T-cell (primary cell): ENCODE measurements at regions not wholly inside any gene's neighbourhood (a gene's known extent, or its start where the extent isn't known, plus 50 kb on each side); places are given as distances from the start of the nearest gene placed in this dataset.

Experiments
- ATAC-seq, 4 experiments: fragments of 200-7000 bp in 3 of 4; fragments of 150-1000 bp in 1 of 4; cut with Tn5 transposase; replicated peaks in 1 of 4; 1 replicate in 3 of 4; 2 replicates in 1 of 4; pipeline ENCODE4 v1.10.0; 2021; ENCODE audit warnings: moderate library complexity in 3 of 4, mild to moderate bottlenecking in 2 of 4, moderate number of reproducible peaks in 1 of 4
- CTCF ChIA-PET, 2 donors: fragments of 300-600 bp; sonication (Branson Sonifier 250); formaldehyde crosslinking; loops; one replicate each; lab custom pipeline; 2022; ENCODE audit warnings: antibody characterized with exemption in 2 of 2; lab: Charles Lee
- POLR2A ChIA-PET, 2 donors: fragments of 300-600 bp; sonication (Branson Sonifier 250); formaldehyde crosslinking; loops; one replicate each; lab custom pipeline; 2022; ENCODE audit warnings: antibody characterized with exemption in 2 of 2; lab: Charles Lee
- DNase-seq, 35 experiments: peaks; one replicate each; pipeline versions ENCODE4 v3.0.0 to v3.0.0-alpha.2; 2013 to 2023
- H3K27ac ChIP-seq: one replicate; pipeline ENCODE4 v1.5.1; 2013; ENCODE audit warnings: low read length
- H3K27me3 ChIP-seq, 2 experiments: replicated peaks in 1 of 2; 1 replicate in 1 of 2; 2 replicates in 1 of 2; pipeline versions ENCODE4 v1.6.1 to v1.7.0; 2013; ENCODE audit warnings: low read length in 1 of 2, mixed read lengths in 1 of 2; ENCODE audit not compliant: control insufficient read depth in 2 of 2, insufficient read depth in 2 of 2; ENCODE audit errors: extremely low read depth in 1 of 2
- H3K36me3 ChIP-seq, 2 donors: 1 replicate in 1 of 2; 2 replicates in 1 of 2; pipeline versions ENCODE4 v1.6.1 to v1.7.0; 2013; ENCODE audit warnings: low read length in 1 of 2; ENCODE audit not compliant: control insufficient read depth in 2 of 2, insufficient read depth in 1 of 2; ENCODE audit errors: extremely low read depth in 1 of 2
- H3K4me1 ChIP-seq, 2 experiments: 1 replicate in 1 of 2; 2 replicates in 1 of 2; pipeline versions ENCODE4 v1.6.1 to v1.7.0; 2013; ENCODE audit warnings: low read length in 2 of 2, mixed read lengths in 1 of 2; ENCODE audit not compliant: insufficient read depth in 2 of 2, control insufficient read depth in 1 of 2; ENCODE audit errors: extremely low read depth in 1 of 2
- H3K4me3 ChIP-seq, 2 donors: 1 replicate in 1 of 2; 2 replicates in 1 of 2; pipeline versions ENCODE4 v1.5.1 to v1.7.0; 2013; ENCODE audit warnings: mild to moderate bottlenecking in 2 of 2, low read length in 1 of 2, moderate library complexity in 1 of 2; ENCODE audit not compliant: control insufficient read depth in 1 of 2; ENCODE audit errors: extremely low read depth in 1 of 2
- H3K9me3 ChIP-seq: 2 replicates; pipeline ENCODE4 v1.7.0; 2013
- H3K27ac Mint-ChIP-seq, 2 donors: one replicate each; pipeline ENCODE4 v1.8.0; 2020 to 2021; ENCODE audit warnings: mild to moderate bottlenecking in 2 of 2, mixed read lengths in 2 of 2
- H3K27me3 Mint-ChIP-seq, 2 donors: one replicate each; pipeline ENCODE4 v1.8.0; 2021 to 2022; ENCODE audit warnings: mixed read lengths in 2 of 2
- H3K36me3 Mint-ChIP-seq: one replicate; pipeline ENCODE4 v1.8.0; 2021; ENCODE audit warnings: mixed read lengths
- H3K4me1 Mint-ChIP-seq, 3 donors: one replicate each; pipeline ENCODE4 v1.8.0; 2020 to 2022; ENCODE audit warnings: mixed read lengths in 3 of 3, mild to moderate bottlenecking in 1 of 3
- H3K4me3 Mint-ChIP-seq, 3 donors: one replicate each; pipeline ENCODE4 v1.8.0; 2020 to 2022; ENCODE audit warnings: mild to moderate bottlenecking in 3 of 3, mixed read lengths in 3 of 3, moderate library complexity in 3 of 3
- H3K9me3 Mint-ChIP-seq, 3 donors: one replicate each; pipeline ENCODE4 v1.8.0; 2020 to 2022; ENCODE audit warnings: mixed read lengths in 3 of 3
- WGBS: methylation state at CpG from one replicate; pipeline ENCODE4 v1.1.5; 2013; ENCODE audit warnings: missing lambda C conversion rate; ENCODE audit not compliant: insufficient coverage; 5-methylcytosine and 5-hydroxymethylcytosine counted together

GRCh38 chr16:60744198-60744597 is 1292.0 kb downstream of the CDH8 start:
- no peak overlapping the region for H3K4me3 ChIP-seq
- no peaks in the 10 kb centered on the region for H3K9me3 ChIP-seq
- no peaks in the 10 kb centered on the region for H3K27me3 Mint-ChIP-seq
- no peaks in the 10 kb centered on the region for H3K36me3 Mint-ChIP-seq
- no peak overlapping the region for H3K27ac Mint-ChIP-seq
- ChIA-PET CTCF (no interaction called here), POLR2A (no interaction called here)
- no peak overlapping the region for H3K27ac ChIP-seq
- WGBS, result 47% methylated on average over 2 of the region's 3 CpGs
- H3K4me3 Mint-ChIP-seq, result no peak overlapping the region
- H3K4me1 Mint-ChIP-seq, result no peaks in the 10 kb centered on the region
- no peaks in the 10 kb centered on the region for H3K4me1 ChIP-seq
- peaks cover 34 to 64% (median 43%) of the 10 kb centered on the region in 3 donors for H3K9me3 Mint-ChIP-seq
- no peaks in the 10 kb centered on the region for H3K27me3 ChIP-seq
- DNase-seq (no peak), ATAC-seq (no peak)
- no peaks in the 10 kb centered on the region for H3K36me3 ChIP-seq

GRCh38 chr16:60741810-60742209 is 1294.4 kb downstream of the CDH8 start:
- Histone ChIP-seq H3K9me3 (no peaks in the 10 kb centered on the region), H3K27ac (no peak overlapping the region), H3K27me3 (no peaks in the 10 kb centered on the region), H3K4me3 (no peak overlapping the region), H3K4me1 (no peaks in the 10 kb centered on the region), H3K36me3 (no peaks in the 10 kb centered on the region)
- H3K9me3 Mint-ChIP-seq, result peaks cover 24 to 54% (median 31%) of the 10 kb centered on the region in 3 donors
- POLR2A ChIA-PET, result no interaction called here
- DNase-seq (no peak), ATAC-seq (no peak)
- WGBS, result no CpG with 5 or more reads among the region's 1 CpG
- no peaks in the 10 kb centered on the region for H3K27me3 Mint-ChIP-seq
- no peaks in the 10 kb centered on the region for H3K36me3 Mint-ChIP-seq
- no peak overlapping the region for H3K4me3 Mint-ChIP-seq
- no peaks in the 10 kb centered on the region for H3K4me1 Mint-ChIP-seq
- CTCF ChIA-PET, result no interaction called here
- no peak overlapping the region for H3K27ac Mint-ChIP-seq

GRCh38 chr16:60739737-60740683 is 1296.2 kb downstream of the CDH8 start:
- no peak for DNase-seq
- Histone ChIP-seq H3K4me1 (no peaks in the 10 kb centered on the region), H3K27ac (no peak overlapping the region), H3K4me3 (no peak overlapping the region), H3K9me3 (no peaks in the 10 kb centered on the region), H3K36me3 (no peaks in the 10 kb centered on the region), H3K27me3 (no peaks in the 10 kb centered on the region)
- Mint-ChIP-seq H3K4me1 (no peaks in the 10 kb centered on the region), H3K4me3 (no peak overlapping the region), H3K36me3 (no peaks in the 10 kb centered on the region), H3K9me3 (peaks cover 19 to 55% (median 31%) of the 10 kb centered on the region in 3 donors), H3K27me3 (no peaks in the 10 kb centered on the region), H3K27ac (no peak overlapping the region)
- ATAC-seq, result no peak
- 62% methylated on average over 6 of the region's 13 CpGs for WGBS
- ChIA-PET POLR2A (no interaction called here), CTCF (interaction anchor here in 1 of 2 donors (0.5 kb wide), 1 partner anchor 36 kb away, joined by 3 read pairs; no protein-coding TSS in a partner anchor)

- no peak for DNase-seq
- no CpG with 5 or more reads among the region's 5 CpGs for WGBS
- Mint-ChIP-seq H3K4me3 (no peak overlapping the region), H3K27ac (no peak overlapping the region), H3K27me3 (no peaks in the 10 kb centered on the region), H3K4me1 (no peaks in the 10 kb centered on the region), H3K36me3 (no peaks in the 10 kb centered on the region), H3K9me3 (peaks cover 7 to 50% (median 37%) of the 10 kb centered on the region in 3 donors)
- POLR2A ChIA-PET, result no interaction called here
- Histone ChIP-seq H3K4me3 (no peak overlapping the region), H3K4me1 (no peaks in the 10 kb centered on the region), H3K27me3 (no peaks in the 10 kb centered on the region), H3K27ac (no peak overlapping the region), H3K9me3 (peaks cover 6% of the 10 kb centered on the region), H3K36me3 (no peaks in the 10 kb centered on the region)
- ATAC-seq, result no peak
- CTCF ChIA-PET, result no interaction called here
Measured at GRCh38 chr16:60731329-60732050, 1304.7 kb downstream of the CDH8 start.

- ATAC-seq (no peak), DNase-seq (no peak)
- no peaks in the 10 kb centered on the region for H3K36me3 Mint-ChIP-seq
- ChIA-PET CTCF (no interaction called here), POLR2A (no interaction called here)
- H3K4me1 ChIP-seq, result no peaks in the 10 kb centered on the region
- peaks cover 10 to 48% (median 35%) of the 10 kb centered on the region in 3 donors for H3K9me3 Mint-ChIP-seq
- no peak overlapping the region for H3K27ac ChIP-seq
- no peak overlapping the region for H3K4me3 Mint-ChIP-seq
- H3K9me3 ChIP-seq, result peaks cover 6% of the 10 kb centered on the region
- H3K4me3 ChIP-seq, result no peak overlapping the region
- H3K27ac Mint-ChIP-seq, result no peak overlapping the region
- H3K27me3 ChIP-seq, result no peaks in the 10 kb centered on the region
- no peaks in the 10 kb centered on the region for H3K27me3 Mint-ChIP-seq
- H3K36me3 ChIP-seq, result no peaks in the 10 kb centered on the region
- H3K4me1 Mint-ChIP-seq, result no peaks in the 10 kb centered on the region
Measured at GRCh38 chr16:60729051-60729450, 1307.2 kb downstream of the CDH8 start.

GRCh38 chr16:60727851-60728250 is 1308.4 kb downstream of the CDH8 start:
- no peaks in the 10 kb centered on the region for H3K4me1 ChIP-seq
- no peak overlapping the region for H3K27ac ChIP-seq
- H3K27me3 Mint-ChIP-seq, result no peaks in the 10 kb centered on the region
- CTCF ChIA-PET, result no interaction called here
- H3K27ac Mint-ChIP-seq, result no peak overlapping the region
- peaks cover 11 to 48% (median 32%) of the 10 kb centered on the region in 3 donors for H3K9me3 Mint-ChIP-seq
- H3K9me3 ChIP-seq, result peaks cover 3% of the 10 kb centered on the region
- POLR2A ChIA-PET, result no interaction called here
- H3K36me3 Mint-ChIP-seq, result no peaks in the 10 kb centered on the region
- H3K36me3 ChIP-seq, result no peaks in the 10 kb centered on the region
- no peak for ATAC-seq
- WGBS, result 94% methylated on average over 3 of the region's 5 CpGs
- H3K4me3 ChIP-seq, result no peak overlapping the region
- DNase-seq, result no peak
- no peak overlapping the region for H3K4me3 Mint-ChIP-seq
- no peaks in the 10 kb centered on the region for H3K4me1 Mint-ChIP-seq
- H3K27me3 ChIP-seq, result no peaks in the 10 kb centered on the region
